ENCODE measurements at regions not wholly inside any gene's neighbourhood (a gene's known extent, or its start where the extent isn't known, plus 50 kb on each side); places are given as distances from the start of the nearest gene placed in this dataset.

- TF ChIP-seq CTCF (IDR thresholded peaks at IDR 0.05): no peak
- no peak for TF ChIP-seq POLR2A (IDR thresholded peaks at IDR 0.05)
- TF ChIP-seq EP300 (IDR thresholded peaks at IDR 0.05): no peak
These were observed 523.0 kb downstream of the TXNL1 start for GRCh38 chr18:56115071-56116015.

Measured in ovary (tissue), 3 donors.